Stromal cell of bone marrow (primary cell): ENCODE measurements at regions not wholly inside any gene's neighbourhood (a gene's known extent, or its start where the extent isn't known, plus 50 kb on each side); places are given as distances from the start of the nearest gene placed in this dataset.
"Not testable (repeated sequence)": the region's sequence is repeated elsewhere in the genome, so short reads cannot be mapped to it uniquely, and the experiment has no call there.

Experiments
- DNase-seq: peaks from one replicate; pipeline ENCODE4 v3.0.0-alpha.2; 2012; ENCODE audit warnings: low read depth

- no peak for DNase-seq
Observed at GRCh38 chr12:92061061-92061460, 84.6 kb downstream of the BTG1 start.

GRCh38 chr12:92059960-92060359 lies 85.7 kb downstream of the BTG1 start:
- peak; percentile 82 for DNase-seq

- DNase-seq = no peak
Observed at GRCh38 chr12:92058664-92059063, 87.0 kb downstream of the BTG1 start.

- DNase-seq = not testable (repeated sequence)
Observed at GRCh38 chr12:92056756-92057155, 88.9 kb downstream of the BTG1 start.

GRCh38 chr12:92056290-92056689 lies 89.4 kb downstream of the BTG1 start:
- no peak for DNase-seq

GRCh38 chr12:92055877-92056276 lies 89.8 kb downstream of the BTG1 start:
- DNase-seq = no peak

GRCh38 chr12:92051441-92051840 lies 94.2 kb downstream of the BTG1 start:
- DNase-seq = no peak

- no peak for DNase-seq
Observed at GRCh38 chr12:92049403-92049802, 96.2 kb downstream of the BTG1 start.

GRCh38 chr12:92047393-92047826 lies 98.2 kb downstream of the BTG1 start:
- DNase-seq = no peak

GRCh38 chr12:92046557-92047392 lies 98.9 kb downstream of the BTG1 start:
- DNase-seq = no peak

- no peak for DNase-seq
Observed at GRCh38 chr12:92045852-92046251, 99.8 kb downstream of the BTG1 start.

GRCh38 chr12:92044435-92044834 lies 101.2 kb downstream of the BTG1 start:
- DNase-seq = no peak

GRCh38 chr12:92042791-92043531 lies 102.7 kb downstream of the BTG1 start:
- DNase-seq = no peak

- DNase-seq = no peak
Observed at GRCh38 chr12:92041742-92042141, 103.9 kb downstream of the BTG1 start.

- DNase-seq = no peak
Observed at GRCh38 chr12:92039046-92039445, 106.6 kb downstream of the BTG1 start.

GRCh38 chr12:92038476-92038875 lies 107.2 kb downstream of the BTG1 start:
- DNase-seq = no peak

GRCh38 chr12:92036771-92037453 lies 108.7 kb downstream of the BTG1 start:
- DNase-seq = peak; percentile 32

- DNase-seq = no peak
Observed at GRCh38 chr12:92036061-92036620, 109.5 kb downstream of the BTG1 start.

GRCh38 chr12:92035477-92035876 lies 110.2 kb downstream of the BTG1 start:
- no peak for DNase-seq

GRCh38 chr12:92034858-92035401 lies 110.7 kb downstream of the BTG1 start:
- DNase-seq = no peak

GRCh38 chr12:92034083-92034482 lies 111.6 kb downstream of the BTG1 start:
- DNase-seq = no peak

- no peak for DNase-seq
Observed at GRCh38 chr12:92032965-92033364, 112.7 kb downstream of the BTG1 start.
